Hindlimb muscle (tissue), 1 donor: ENCODE measurements at regions not wholly inside any gene's neighbourhood (a gene's known extent, or its start where the extent isn't known, plus 50 kb on each side); places are given as distances from the start of the nearest gene placed in this dataset.
"Not testable (repeated sequence)": the region's sequence is repeated elsewhere in the genome, so short reads cannot be mapped to it uniquely, and the experiment has no call there.

Experiments
- DNase-seq: peaks from one replicate; pipeline ENCODE4 v3.0.0-alpha.2; 2013

- DNase-seq: no peak
Measured at GRCh38 chr11:45754741-45755140, 50.2 kb upstream of the SLC35C1 start.

- no peak for DNase-seq
Measured at GRCh38 chr11:45754261-45754709, 50.7 kb upstream of the SLC35C1 start.

GRCh38 chr11:45752106-45752505, 52.8 kb upstream of the SLC35C1 start:
- no peak for DNase-seq

GRCh38 chr11:45751430-45751829, 53.5 kb upstream of the SLC35C1 start:
- no peak for DNase-seq

GRCh38 chr11:45750439-45750838, 54.5 kb upstream of the SLC35C1 start:
- no peak for DNase-seq

GRCh38 chr11:45748801-45749200, 56.1 kb upstream of the SLC35C1 start:
- DNase-seq: no peak

- DNase-seq: peak; percentile 31
Measured at GRCh38 chr11:45745065-45745811, 59.7 kb upstream of the SLC35C1 start.

GRCh38 chr11:45743556-45744468, 61.1 kb upstream of the SLC35C1 start:
- DNase-seq: no peak

- DNase-seq: no peak
Measured at GRCh38 chr11:45741582-45741981, 63.4 kb upstream of the SLC35C1 start.

- no peak for DNase-seq
Measured at GRCh38 chr11:45741032-45741431, 63.9 kb upstream of the SLC35C1 start.

GRCh38 chr11:45739866-45740265, 65.1 kb upstream of the SLC35C1 start:
- DNase-seq: no peak

- DNase-seq: not testable (repeated sequence)
Measured at GRCh38 chr11:45739071-45739470, 65.9 kb upstream of the SLC35C1 start.

GRCh38 chr11:45738194-45738593, 66.8 kb upstream of the SLC35C1 start:
- DNase-seq: not testable (repeated sequence)

GRCh38 chr11:45737056-45737455, 67.9 kb upstream of the SLC35C1 start:
- DNase-seq: no peak

- no peak for DNase-seq
Measured at GRCh38 chr11:45736424-45736823, 68.5 kb upstream of the SLC35C1 start.

- DNase-seq: no peak
Measured at GRCh38 chr11:45733176-45733575, 67.8 kb upstream of the CHST1 start.

- DNase-seq: no peak
Measured at GRCh38 chr11:45732343-45732742, 66.9 kb upstream of the CHST1 start.

GRCh38 chr11:45731171-45731570, 65.7 kb upstream of the CHST1 start:
- DNase-seq: not testable (repeated sequence)

GRCh38 chr11:45730014-45730413, 64.6 kb upstream of the CHST1 start:
- no peak for DNase-seq

- no peak for DNase-seq
Measured at GRCh38 chr11:45726493-45727054, 61.2 kb upstream of the CHST1 start.

GRCh38 chr11:45725776-45726492, 60.5 kb upstream of the CHST1 start:
- no peak for DNase-seq

- no peak for DNase-seq
Measured at GRCh38 chr11:45725121-45725520, 59.7 kb upstream of the CHST1 start.

GRCh38 chr11:45724153-45724552, 58.7 kb upstream of the CHST1 start:
- DNase-seq: no peak
